ENCODE measurements at regions not wholly inside any gene's neighbourhood (a gene's known extent, or its start where the extent isn't known, plus 50 kb on each side); places are given as distances from the start of the nearest gene placed in this dataset.

DNA sequence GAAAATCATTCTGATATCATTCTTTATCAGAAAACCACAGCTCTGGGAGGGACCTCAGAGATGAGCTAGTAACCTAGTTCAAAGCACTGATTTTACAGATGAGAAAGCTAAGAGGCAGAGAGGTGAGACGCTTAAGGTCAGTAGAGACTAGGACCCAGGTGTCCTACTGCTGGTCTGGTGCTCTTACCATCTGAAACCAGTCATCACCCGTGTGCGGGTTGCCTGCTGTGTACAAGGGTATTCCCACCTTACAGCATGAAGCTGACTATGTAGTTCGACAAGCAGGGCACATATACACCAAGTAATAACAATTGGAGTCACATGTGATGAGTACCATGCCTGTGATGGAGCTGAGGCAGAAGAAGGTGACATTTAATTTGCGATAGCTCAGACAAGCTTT is 133.7 kb downstream of the ADAMTS15 start:
- Mint-ChIP-seq H3K36me3 (ENCODE audit: low read depth) (peaks cover 6% of the 10 kb centered on the region), H3K4me1 (peaks cover 78% of the 10 kb centered on the region), H3K9me3 (peaks cover 14% of the 10 kb centered on the region), H3K27me3 (ENCODE audit: low read depth) (no peaks in the 10 kb centered on the region), H3K4me3 (no peak overlapping the region), H3K27ac (ENCODE audit: unreplicated experiment) (no peak overlapping the region)
- TF ChIP-seq, protein P1, sequence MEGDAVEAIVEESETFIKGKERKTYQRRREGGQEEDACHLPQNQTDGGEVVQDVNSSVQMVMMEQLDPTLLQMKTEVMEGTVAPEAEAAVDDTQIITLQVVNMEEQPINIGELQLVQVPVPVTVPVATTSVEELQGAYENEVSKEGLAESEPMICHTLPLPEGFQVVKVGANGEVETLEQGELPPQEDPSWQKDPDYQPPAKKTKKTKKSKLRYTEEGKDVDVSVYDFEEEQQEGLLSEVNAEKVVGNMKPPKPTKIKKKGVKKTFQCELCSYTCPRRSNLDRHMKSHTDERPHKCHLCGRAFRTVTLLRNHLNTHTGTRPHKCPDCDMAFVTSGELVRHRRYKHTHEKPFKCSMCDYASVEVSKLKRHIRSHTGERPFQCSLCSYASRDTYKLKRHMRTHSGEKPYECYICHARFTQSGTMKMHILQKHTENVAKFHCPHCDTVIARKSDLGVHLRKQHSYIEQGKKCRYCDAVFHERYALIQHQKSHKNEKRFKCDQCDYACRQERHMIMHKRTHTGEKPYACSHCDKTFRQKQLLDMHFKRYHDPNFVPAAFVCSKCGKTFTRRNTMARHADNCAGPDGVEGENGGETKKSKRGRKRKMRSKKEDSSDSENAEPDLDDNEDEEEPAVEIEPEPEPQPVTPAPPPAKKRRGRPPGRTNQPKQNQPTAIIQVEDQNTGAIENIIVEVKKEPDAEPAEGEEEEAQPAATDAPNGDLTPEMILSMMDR (conservative IDR thresholded peaks at IDR 0.05) = no peak
- DNase-seq (ENCODE audit: low read depth, low spot score) = no peak

DNA sequence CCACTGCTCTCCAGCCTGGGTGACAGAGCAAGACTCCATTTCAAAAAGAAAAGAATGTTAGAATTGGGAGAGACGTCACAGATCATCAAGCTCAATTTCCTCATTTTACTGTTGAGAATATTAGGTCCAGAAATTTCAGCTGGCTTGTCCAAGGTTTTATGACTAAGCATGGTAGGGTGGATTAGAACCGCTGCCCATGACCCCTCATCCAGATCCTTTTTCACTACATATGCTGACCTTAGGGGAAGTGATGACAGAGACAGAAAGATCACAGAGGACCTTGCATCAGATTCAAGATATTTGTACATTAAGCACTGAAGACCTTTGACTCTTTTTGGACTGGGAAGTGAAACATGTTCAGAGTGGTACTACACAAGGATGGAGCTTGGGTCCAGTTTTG is 134.5 kb downstream of the ADAMTS15 start:
- H3K9me3 Mint-ChIP-seq = peaks cover 12% of the 10 kb centered on the region
- H3K4me3 Mint-ChIP-seq = no peak overlapping the region
- H3K27me3 Mint-ChIP-seq (ENCODE audit: low read depth) = no peaks in the 10 kb centered on the region
- H3K36me3 Mint-ChIP-seq (ENCODE audit: low read depth) = peaks cover 6% of the 10 kb centered on the region
- H3K27ac Mint-ChIP-seq (ENCODE audit: unreplicated experiment) = peak overlapping the region; percentile 79
- TF ChIP-seq, protein P1 (conservative IDR thresholded peaks at IDR 0.05) = no peak
- no peak for DNase-seq (ENCODE audit: low read depth, low spot score)
- H3K4me1 Mint-ChIP-seq = peaks cover 75% of the 10 kb centered on the region

DNA sequence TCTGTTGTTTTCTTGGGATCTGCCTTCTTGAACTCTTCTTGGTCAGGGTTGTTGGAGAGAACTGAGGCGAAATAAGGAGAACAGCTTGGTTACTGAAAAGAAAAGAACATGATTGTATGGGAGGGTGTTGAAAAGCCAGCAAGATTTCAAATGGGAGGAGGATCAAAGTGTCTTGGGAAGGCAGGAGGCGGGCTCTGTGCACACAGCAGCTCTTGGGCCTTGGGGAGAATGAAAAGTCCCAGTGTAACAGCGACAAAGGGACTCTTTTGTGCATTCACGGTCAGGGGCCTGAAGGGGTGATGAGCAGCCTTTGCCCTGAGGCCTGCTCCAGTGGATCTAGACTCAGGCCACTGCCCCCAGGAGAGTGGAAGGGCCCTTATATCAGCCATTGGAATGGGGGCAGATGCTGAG is 135.4 kb downstream of the ADAMTS15 start:
- peak overlapping the region; percentile 65 for H3K27ac Mint-ChIP-seq (ENCODE audit: unreplicated experiment)

DNA sequence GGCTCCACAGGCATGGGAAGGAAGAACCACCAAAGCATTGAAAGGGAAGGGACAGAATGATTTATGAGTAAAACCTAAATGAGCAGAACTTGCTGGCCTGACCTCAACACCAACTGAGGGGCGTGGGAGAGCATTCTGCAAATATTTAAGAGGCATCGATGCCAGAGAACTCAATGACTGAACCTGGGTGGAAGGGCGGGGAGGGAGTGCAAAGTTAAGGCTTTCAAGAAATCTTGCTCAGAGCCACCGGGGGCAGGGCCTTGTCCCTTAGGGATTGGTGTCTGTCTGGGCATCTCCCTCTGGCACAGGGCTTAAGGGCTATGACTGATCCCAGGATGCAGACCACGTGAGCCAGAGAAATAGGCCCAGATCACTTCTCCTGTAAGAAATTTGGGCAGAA is 137.1 kb downstream of the ADAMTS15 start:
- Mint-ChIP-seq H3K27me3 (ENCODE audit: low read depth) (no peaks in the 10 kb centered on the region), H3K4me3 (no peak overlapping the region), H3K9me3 (peaks cover 14% of the 10 kb centered on the region), H3K4me1 (peaks cover 55% of the 10 kb centered on the region), H3K27ac (ENCODE audit: unreplicated experiment) (no peak overlapping the region), H3K36me3 (ENCODE audit: low read depth) (peaks cover 8% of the 10 kb centered on the region)
- no peak for DNase-seq (ENCODE audit: low read depth, low spot score)
- TF ChIP-seq, protein P1 (conservative IDR thresholded peaks at IDR 0.05) = no peak

More for the DNA sequence above, 135.4 kb downstream of the ADAMTS15 start:
- no peaks in the 10 kb centered on the region for H3K27me3 Mint-ChIP-seq (ENCODE audit: low read depth)
- H3K9me3 Mint-ChIP-seq = peaks cover 11% of the 10 kb centered on the region
- peaks cover 66% of the 10 kb centered on the region for H3K4me1 Mint-ChIP-seq
- H3K36me3 Mint-ChIP-seq (ENCODE audit: low read depth) = peaks cover 6% of the 10 kb centered on the region
- peak overlapping the region; percentile 2 for H3K4me3 Mint-ChIP-seq
- TF ChIP-seq, protein P1 (conservative IDR thresholded peaks at IDR 0.05) = no peak
- DNase-seq (ENCODE audit: low read depth, low spot score) = peak; percentile 48

DNA sequence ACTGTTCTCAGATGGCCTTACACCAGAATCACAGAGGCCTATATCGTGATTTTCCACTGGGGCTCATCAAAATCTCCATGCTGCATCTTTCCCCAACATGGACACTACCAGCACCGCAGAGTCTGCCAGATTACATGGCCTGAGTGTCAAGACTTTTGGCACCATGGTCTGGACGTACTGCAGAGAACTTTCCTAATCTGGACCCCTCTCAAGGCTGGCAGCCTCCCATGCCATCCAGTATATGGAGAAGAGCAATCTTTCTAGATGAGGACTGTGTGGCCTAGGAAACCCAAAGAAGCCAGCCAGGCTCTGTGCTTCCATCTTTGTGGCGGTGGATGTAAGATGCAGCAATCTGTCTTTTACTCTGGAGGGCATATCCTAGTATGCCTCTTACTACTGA is 139.2 kb downstream of the ADAMTS15 start:
- Mint-ChIP-seq H3K4me3 (no peak overlapping the region), H3K27me3 (ENCODE audit: low read depth) (no peaks in the 10 kb centered on the region), H3K36me3 (ENCODE audit: low read depth) (peaks cover 8% of the 10 kb centered on the region), H3K27ac (ENCODE audit: unreplicated experiment) (no peak overlapping the region), H3K9me3 (peaks cover 11% of the 10 kb centered on the region), H3K4me1 (peaks cover 39% of the 10 kb centered on the region)
- no peak for DNase-seq (ENCODE audit: low read depth, low spot score)
- TF ChIP-seq, protein P1 (conservative IDR thresholded peaks at IDR 0.05) = no peak

DNA sequence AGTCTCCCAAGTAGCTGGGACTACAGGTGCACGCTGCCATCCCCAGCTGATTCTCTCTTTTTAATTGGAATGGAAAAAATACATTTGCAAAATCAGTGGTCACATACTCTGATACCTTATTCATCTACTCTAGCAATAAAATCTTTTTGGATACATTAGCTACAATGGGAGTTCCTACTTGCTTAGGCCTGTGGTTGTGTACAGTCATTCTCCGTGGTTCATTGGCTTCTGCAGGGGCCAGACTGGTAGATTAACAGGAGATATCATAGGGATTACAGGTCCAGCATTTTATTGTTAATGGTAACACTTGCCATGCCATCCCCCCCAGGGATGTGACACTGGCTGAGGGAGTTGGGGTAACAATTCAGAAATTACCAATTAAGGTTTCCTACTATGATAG is 140.0 kb downstream of the ADAMTS15 start:
- no peak for DNase-seq (ENCODE audit: low read depth, low spot score)
- H3K27ac Mint-ChIP-seq (ENCODE audit: unreplicated experiment) = peak overlapping the region; percentile 30
- TF ChIP-seq, protein P1 (conservative IDR thresholded peaks at IDR 0.05) = no peak
- peaks cover 9% of the 10 kb centered on the region for H3K9me3 Mint-ChIP-seq
- H3K4me3 Mint-ChIP-seq = no peak overlapping the region
- H3K4me1 Mint-ChIP-seq = peaks cover 33% of the 10 kb centered on the region
- no peaks in the 10 kb centered on the region for H3K27me3 Mint-ChIP-seq (ENCODE audit: low read depth)
- peaks cover 8% of the 10 kb centered on the region for H3K36me3 Mint-ChIP-seq (ENCODE audit: low read depth)
